Cerebellar cortex (tissue), 1 donor: ENCODE measurements at regions not wholly inside any gene's neighbourhood (a gene's known extent, or its start where the extent isn't known, plus 50 kb on each side); places are given as distances from the start of the nearest gene placed in this dataset.
"Not testable (repeated sequence)": the region's sequence is repeated elsewhere in the genome, so short reads cannot be mapped to it uniquely, and the experiment has no call there.

Source experiments
- DNase-seq: peaks from one replicate; pipeline ENCODE4 v3.0.0-alpha.2; 2015; ENCODE audit warnings: low spot score

DNA sequence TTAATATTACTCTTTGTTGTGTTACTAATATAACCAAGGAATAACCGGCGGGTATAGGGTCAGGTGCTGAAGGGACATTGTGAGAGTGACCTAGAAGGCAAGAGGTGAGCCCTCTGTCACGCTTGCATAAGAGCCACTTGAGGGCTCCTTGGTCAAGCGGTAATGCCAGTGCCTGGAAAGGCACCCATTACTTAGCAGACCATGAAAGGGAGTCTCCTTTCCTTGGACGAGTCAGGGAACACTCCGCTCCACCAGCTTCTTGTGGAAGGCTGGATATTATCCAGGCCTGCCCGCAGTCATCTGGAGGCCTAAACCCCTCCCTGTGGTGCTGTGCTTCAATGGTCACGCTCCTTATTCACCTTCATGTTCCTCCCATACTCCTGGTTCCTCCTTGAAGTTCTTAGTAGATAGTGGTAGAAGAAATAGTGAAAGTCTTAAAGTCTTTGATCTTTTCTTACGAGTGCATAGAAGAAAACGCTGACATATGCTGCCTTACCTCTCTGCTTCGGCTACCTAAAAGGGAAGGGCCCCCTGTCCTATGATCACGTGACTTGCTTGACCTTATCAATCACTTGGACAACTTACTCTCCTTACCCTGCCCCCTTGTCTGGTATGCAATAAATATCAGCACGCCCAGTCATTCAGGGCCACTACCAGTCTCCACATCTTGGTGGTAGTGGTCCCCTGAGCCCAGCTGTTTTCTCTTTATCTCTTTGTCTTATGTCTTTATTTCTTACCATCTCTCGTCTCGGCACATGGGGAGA lies 59.6 kb upstream of the DMRTB1 start:
- DNase-seq = not testable (repeated sequence)

DNA sequence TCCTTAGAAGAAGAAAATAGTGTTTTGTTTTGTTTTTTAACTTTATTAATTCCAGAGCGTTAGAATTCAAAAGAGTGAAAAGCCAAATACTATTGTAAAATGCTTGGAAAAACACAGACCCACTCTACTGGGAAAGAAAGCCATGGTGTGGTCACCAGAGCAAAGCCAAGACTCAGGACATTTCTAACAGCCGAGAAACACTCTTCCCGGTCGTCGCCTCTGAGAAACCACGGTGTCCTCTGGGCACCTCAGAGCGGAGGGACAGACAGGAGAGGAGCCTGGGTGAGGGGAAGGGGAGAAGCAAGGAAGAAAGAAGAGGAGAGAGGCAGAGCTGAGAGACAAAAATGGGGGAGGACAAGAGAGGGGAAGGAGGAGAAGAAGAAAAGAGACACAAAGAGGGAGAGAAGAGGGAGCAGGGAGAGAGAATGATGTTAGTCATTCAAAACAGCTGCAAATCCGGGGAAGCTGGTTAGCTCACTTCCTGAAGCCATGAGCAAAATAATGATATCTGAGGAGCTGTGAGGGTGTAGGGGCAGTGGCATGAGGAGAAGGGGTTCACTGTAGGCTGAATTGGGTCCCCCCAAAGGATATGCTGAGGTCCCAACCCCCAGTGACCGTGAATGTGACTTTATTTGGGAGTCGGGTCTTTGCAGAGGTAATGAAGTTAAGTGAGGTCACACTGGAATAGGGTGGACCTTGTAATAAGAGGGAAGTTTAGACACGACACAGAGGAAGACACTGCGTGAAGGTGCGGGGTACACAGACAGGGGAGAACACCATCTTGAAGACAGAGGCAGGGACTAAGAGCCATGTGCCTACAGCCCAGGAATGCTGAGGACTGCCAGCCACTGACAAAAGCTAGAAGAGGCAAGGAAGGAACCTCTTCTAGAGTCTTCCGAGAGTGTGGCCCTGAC lies 58.2 kb upstream of the DMRTB1 start:
- DNase-seq = no peak

DNA sequence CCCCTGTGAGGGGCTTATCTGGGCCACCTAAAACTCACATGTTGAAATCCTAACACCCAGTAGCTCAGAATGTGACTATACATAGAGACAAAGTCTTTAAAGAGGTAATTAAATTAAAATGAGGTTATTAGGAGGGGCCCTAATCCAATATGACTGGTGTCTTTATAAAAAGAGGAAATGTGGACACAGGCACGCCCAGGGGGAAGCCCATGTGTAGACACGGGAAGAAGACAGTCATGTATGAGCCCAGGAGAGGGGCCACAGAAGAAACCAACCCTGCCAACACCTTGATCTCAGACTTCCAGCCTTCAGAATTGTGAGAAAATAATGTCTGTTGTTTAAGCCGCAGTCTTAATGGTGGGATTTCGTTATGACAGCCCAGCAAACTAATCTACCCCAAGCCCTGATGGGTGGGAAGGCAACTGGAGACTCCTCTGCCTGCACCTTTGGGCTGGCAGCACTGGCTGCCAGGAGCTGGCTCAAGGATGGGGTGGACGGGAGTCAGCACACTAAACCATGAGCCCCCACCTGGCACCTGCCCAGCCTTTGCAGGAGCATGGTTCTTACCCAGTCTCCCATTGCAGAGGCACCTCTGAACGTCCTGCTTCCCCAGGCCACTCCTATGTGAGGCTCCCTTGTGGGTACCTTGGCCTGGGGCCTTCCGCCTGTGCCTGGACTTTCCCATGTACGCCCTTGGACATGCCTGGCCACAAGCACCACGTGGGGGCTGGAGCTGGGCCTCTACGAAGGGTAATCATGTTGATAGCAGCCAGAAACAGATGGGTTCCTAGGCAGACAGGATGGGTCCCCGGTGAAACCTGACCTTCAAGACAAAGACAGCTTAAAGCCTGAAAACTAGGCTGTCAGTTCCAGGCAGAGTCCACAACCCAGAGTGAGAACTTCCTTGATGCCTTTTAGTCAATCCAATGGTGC lies 57.1 kb upstream of the DMRTB1 start:
- DNase-seq = no peak

DNA sequence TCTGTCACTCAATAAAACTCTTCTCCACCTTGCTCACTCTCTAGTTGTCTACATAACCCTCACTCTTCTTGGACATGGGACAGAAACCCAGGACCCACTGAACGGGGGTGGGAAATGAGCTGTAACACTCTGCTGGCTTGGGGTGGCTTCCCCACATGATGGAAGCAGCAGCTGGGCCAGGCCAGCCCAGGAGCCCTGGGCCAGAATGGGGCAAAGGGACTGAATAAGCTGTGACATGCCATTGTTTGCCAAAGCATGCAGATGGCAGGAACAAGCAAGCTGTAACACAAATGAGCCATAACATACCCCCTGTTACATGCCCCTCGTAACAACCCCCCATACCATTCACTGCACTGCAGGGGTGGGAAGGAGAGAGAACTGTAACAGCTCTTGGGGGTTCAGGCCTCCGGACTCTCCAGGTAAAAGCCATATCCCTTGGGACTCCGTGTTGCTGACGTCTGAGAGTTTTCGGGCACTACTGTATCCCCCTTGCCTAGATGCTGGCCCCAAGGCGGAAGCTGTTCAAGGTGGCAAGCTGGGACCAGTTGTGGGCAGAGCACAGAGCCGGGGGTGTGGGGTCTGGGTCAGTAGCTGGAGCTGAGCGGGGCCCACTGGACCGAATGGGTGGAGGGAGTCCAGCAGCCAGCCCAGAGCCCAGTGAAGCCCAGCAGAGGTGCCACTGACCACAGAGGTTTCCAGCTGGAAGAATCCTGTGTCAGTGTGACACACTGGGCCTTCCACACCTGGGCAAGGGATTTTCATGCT lies 56.1 kb upstream of the DMRTB1 start:
- no peak for DNase-seq

- no peak for DNase-seq
Observed at GRCh38 chr1:53405737-53406136, 53.5 kb upstream of the DMRTB1 start.

DNA sequence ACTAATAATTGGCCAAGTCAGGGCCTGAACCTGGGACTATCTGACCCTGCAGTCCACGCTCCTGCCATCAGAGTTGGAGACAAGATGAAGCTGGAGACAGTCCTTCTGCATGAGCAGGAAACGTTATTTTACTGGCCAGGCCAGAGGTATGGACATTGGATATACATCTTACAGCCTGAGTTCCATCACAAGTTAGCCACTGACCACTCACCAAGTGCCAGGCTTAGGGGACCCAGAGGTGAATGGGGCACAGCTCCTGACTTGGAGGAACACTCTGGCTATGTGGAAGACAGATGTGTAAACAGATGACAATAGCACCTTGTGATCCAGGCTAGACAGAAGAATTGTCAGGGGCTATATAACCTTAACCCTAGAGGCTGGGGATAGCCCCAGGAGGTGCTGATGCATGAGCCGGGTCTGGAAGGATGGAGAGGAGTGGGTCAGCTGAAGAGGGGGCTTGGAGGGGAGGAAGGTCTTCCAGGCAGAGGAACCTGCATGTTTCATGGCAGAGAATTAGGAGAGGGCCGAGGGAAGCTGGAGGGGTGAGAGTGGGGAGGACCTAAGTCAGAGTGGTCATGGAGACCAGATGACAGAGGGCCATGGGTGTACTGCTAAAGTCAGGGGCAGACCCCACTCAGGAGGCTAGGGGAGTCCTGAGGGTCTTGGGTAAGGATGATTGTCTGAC lies 52.5 kb upstream of the DMRTB1 start:
- DNase-seq = no peak

- no peak for DNase-seq
Observed at GRCh38 chr1:53408013-53408754, 51.0 kb upstream of the DMRTB1 start.

- DNase-seq = no peak
Observed at GRCh38 chr1:53408755-53409129, 50.5 kb upstream of the DMRTB1 start.

GRCh38 chr1:53409233-53409632 lies 50.0 kb upstream of the DMRTB1 start:
- DNase-seq = no peak
